ENCODE measurements at regions not wholly inside any gene's neighbourhood (a gene's known extent, or its start where the extent isn't known, plus 50 kb on each side); places are given as distances from the start of the nearest gene placed in this dataset.
"Not testable (repeated sequence)": the region's sequence is repeated elsewhere in the genome, so short reads cannot be mapped to it uniquely, and the experiment has no call there.

DNA sequence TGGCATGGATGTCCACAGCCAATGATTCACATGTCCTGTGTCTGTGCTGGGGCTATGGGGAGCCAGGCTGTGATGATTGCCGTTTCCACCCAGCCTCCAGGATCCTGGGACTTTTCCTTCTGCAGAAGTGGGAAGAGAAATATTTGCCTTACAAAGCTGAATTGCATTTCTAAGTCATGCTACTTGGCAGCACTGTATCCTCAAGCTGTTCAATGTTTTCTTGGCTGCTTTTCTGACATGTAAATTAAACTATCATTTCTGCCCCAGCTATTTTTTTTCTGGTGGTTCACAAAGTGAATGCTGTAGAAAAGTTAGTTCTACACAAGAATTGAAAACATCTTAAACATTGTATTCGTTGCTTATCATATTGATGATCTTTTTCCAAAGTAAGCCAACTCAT is 51.9 kb upstream of the TCERG1L start:
- no peak for DNase-seq

DNA sequence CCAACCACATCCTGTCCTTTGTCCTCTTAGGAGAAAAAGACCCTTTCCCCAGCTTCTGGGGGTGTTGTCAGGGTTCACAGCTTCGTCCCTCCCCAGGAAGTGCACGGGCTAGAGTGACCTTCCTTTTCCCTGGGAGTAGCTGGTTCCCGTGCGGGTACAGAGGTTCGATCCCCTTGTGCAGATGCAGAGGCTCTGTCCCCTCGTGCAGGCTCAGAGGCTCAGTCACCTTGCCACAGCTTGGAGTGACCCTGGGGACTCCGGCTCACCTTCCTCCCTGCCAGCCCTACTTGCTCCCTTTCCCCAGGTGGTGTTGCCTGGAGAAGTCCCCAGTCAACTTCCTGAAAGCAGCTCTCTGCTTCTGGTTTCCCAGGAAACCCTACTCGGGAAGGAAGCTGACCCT is 60.0 kb upstream of the TCERG1L start:
- DNase-seq = no peak

DNA sequence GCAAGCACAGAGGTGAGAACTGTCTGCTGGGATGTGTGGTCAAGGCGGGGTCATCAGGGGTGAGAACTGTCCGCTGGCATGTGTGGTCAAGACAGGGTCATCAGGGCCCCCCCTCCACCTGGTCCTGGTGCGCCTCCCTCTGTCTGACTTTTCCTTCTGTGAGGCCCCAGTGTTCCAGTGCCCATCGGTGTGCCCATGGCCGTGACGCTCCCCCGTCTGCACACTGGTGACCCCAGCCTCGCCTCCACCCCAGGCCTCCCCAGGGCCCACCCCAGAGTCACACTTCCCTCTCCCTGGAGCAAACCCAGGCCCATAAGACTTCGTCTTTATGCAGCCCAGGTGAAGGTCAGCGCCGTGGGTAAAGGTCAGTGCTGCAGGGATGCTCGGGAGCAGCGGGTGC is 70.1 kb upstream of the TCERG1L start:
- DNase-seq = no peak

DNA sequence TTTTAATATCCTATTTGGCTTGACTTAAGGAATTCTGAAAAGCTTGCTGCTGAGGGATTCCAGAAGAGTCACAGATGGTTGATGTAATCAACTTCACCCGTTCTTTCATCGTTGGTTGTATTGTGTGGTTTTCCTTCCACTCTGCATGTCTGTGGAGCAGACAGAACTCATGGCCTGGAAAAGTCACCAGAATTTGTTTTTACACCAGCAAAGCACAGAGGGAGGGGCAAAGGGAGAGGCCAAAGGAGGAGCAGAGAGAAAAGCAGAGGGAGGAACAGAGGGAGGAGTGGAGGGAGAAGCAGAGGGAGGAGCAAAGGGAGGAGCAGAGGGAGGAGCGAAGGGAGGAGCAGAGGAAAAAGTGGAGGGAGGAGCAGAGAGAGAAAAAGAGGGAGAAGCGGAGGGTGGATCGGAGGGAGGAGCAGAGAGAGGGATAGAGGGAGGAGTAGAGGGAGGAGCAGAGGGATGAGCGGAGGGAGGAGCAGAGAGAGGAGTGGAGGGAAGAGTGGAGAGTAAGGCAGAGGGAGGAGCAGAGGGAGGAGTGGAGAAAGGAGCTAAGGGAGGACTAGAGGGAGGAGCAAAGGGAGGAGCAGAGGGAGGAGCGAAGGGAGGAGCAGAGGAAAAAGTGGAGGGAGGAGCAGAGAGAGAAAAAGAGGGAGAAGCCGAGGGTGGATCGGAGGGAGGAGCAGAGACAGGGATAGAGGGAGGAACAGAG is 73.8 kb upstream of the TCERG1L start:
- not testable (repeated sequence) for DNase-seq

DNA sequence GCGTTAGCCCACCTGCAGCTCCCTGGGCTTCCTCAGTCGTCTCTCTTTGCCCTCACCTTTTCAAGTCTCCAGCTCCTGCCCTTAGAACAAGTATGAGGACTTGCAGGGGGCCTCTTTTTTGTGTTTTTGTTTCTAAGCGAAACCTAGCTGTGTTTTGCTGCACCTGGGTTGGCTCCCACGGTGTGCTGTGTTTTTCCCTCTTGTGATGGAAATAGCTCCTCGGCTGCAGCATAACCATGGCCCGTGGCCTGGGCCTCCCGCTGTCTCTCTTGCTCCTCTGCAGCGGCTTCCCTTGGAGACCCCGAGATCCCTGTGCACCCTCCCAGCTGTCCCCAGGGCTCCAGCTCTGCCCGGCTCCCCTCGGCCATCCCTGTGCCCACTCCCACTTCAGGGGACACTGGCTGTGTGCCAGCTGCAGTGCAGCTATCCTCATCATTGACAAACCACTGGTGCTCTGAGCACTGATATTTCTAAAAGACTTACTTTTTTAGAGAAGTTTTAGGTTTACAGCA is 75.6 kb upstream of the TCERG1L start:
- DNase-seq = no peak

DNA sequence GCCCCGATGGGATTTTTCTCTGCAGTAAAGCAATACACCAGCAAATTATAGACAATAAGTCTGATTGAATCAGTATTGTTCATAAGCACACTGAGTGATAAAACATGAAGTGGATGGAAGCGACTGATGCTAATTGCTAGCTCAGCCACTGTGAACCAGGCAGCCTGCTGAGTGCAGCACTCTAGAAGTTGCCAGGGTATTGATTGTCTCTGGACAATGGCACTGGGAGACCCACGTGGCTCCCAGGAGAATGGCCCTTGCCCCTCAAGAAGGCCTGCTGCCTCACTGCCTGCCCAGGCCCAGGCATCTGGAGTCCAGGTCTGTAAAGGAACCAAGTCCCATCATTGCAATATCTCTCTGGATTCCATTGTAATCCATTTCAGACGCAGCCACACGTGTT is 80.4 kb upstream of the TCERG1L start:
- no peak for DNase-seq

DNA sequence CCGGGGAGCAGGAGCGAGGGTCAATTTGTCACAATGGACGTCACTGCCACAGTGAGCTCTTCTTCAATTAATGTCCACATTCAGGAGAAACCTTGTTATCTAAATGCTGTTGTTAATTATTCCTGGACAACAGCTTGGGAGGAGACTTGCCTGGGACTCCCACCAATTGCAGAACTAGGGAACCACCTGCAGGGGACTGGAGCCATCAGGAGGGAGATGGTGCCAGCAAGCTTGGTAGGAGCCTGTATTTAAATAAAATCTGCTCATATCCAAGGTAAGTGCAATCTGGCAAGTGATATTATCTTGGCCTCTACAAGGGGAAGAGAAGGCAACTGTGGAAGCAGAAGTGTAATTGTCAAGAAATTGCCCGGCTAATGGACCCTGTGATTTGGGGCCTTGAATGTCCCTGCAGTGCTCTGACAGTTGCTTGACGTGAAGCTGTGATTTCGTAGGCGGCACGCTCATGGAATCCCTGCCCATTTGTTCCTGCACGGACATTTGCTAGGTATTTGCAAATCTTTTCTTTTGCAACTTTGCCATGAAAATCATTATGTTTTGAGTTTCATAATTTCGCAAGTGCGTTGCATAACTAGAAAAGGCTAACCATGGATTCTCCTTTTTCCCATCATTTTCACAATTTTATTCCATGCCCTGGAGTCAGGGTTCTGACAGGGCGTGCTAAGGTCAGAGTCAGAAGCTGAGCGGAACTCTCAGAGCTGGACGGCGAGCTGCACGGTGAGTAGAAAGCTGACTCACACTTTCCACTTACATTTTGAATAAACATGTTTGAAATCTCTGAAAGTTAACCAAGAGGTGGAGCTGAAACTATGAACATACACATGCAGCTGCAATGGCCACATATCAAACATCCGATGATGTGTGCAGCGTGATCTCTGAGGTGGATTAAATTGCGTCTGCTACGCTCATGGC is 84.9 kb upstream of the TCERG1L start:
- no peak for DNase-seq

- no peak for DNase-seq
Measured at GRCh38 chr10:131398166-131398565, 86.6 kb upstream of the TCERG1L start.

GRCh38 chr10:131399981-131400380 is 88.5 kb upstream of the TCERG1L start:
- DNase-seq = no peak

- no peak for DNase-seq
Measured at GRCh38 chr10:131400513-131400912, 89.0 kb upstream of the TCERG1L start.

DNA sequence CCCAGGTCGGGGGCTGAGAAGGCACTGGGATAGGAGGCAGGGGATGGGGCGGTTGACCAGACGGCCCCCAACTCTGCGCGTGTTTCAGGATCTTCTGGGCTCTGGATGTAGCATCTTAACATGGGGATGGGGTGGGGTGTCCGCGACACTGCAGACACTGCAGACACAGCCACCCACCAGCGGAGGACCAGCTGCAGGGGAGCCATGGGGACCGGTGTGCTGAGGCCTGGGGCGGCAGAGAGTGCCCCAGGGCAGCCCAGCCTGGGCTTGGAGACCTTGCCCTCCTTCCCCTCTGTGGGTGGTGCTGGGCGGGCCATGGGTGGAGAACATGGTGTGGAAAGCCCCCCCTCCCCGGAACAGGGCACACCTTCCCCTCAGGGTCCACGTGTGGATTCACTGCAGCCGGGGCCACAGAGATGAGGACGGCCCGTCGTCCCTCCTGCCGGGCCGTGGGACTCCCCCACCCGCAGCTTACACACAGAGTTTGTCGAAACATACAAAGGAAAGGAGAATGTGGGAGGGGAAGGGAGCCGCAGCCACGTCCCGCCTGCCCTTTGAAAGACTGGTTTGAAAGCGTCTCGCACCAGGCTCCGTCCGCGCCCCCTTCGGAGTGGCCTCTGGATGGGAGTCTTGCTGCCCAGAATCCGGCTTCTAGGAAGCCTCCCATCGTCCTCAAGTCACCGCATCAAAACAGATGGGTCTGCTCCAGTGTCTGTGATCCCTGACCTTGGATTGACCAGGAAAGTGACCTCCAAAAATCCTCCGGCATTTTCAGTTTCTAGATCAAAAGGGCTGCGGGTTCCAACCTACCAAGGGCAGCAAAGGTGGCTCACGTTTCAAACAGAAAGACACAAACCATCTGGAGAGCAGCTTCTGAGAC is 91.5 kb upstream of the TCERG1L start:
- no peak for DNase-seq

DNA sequence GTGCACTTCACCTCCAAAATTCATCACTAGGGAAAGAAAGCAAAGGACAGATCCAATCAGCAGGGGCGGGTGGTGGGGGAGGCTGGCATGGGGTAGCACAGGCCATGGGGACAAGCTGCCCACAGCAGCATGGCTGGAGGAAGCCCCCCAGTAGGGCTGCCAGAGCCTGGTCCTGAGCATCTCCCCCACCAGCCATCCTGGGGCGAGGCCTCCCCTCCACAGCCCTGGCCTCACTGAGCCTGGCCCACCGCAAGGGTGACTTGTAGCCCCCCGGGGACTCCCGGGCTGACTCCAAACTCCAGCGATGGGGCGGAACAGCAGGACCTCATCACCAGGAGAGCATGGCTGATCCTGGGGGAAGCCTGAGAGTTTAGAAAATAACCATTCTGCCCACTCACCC is 92.4 kb upstream of the TCERG1L start:
- no peak for DNase-seq

- no peak for DNase-seq
Measured at GRCh38 chr10:131404886-131405285, 93.4 kb upstream of the TCERG1L start.

GRCh38 chr10:131406676-131407392 is 95.3 kb upstream of the TCERG1L start:
- DNase-seq = no peak

DNA sequence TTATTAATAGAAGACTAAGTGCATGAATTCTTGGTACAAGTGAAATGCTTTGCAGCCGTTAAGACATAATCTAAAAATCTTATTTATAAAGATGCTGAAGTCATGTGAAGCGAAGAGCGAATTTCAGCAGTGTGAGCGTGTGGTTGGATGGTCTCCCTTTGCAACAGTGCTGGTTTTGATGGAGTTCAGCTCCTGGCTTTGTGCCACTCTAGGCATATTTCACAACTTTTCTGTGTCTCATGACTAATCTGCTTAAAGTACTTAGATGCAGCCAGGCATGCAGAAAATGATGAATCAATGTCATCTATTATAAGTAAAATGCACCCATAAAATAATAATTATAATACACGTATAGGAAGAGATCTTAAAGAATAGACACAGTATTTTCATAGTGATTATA is 107.2 kb upstream of the TCERG1L start:
- no peak for DNase-seq

DNA sequence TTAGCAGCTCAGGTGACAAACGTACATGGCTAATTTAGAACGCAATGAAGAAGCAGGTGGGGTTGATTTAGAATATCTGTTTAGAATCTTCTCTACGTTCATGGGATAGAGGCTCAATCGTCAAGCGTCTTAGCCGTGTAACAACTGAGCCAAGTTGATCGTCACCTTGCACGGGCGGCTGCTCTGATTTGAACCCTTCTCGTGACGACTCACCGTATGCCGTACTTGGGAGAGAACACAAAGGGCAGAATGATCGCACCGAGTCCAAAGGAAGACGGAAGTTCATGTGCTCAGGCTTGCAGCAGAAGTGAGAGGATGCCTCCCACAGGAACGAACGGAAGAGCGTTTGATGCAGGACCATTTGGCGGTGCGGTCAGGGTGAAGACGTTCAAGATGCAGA is 108.3 kb upstream of the TCERG1L start:
- DNase-seq = no peak

DNA sequence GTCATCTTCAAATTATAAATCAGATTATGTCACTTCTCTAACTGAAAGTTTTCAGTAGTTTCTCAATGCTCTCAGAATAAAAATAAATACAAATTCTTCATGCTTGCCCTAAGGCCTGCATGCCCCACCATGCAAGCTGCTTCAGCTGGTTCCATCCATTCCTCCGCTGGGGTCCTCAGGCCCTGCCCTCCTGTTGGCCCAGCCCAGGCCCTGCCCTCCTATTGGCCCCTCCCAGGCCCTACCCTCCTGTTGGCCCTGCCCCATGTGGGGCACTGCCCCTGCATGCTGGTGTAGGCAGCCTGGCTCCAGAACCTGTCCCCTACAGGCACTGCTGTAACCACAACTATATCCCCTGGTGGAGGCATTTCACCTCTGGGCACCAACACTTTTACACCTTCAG is 109.3 kb upstream of the TCERG1L start:
- no peak for DNase-seq

- DNase-seq = no peak
Measured at GRCh38 chr10:131421381-131421780, 109.9 kb upstream of the TCERG1L start.

GRCh38 chr10:131422731-131423130 is 111.2 kb upstream of the TCERG1L start:
- no peak for DNase-seq

GRCh38 chr10:131424053-131424452 is 112.5 kb upstream of the TCERG1L start:
- DNase-seq = no peak

- no peak for DNase-seq
Measured at GRCh38 chr10:131424836-131425491, 113.4 kb upstream of the TCERG1L start.
